AG04450 (cell line): ENCODE measurements at regions not wholly inside any gene's neighbourhood (a gene's known extent, or its start where the extent isn't known, plus 50 kb on each side); places are given as distances from the start of the nearest gene placed in this dataset.

ENCODE experiments used
- CTCF ChIA-PET: fragments of 300-600, 350-600 bp; formaldehyde crosslinking; extraction: SDS; loops from one replicate; lab custom pipeline; 2022; ENCODE audit warnings: antibody characterized with exemption, inconsistent platforms; lab: Charles Lee
- POLR2A ChIA-PET: fragments of 350-600 bp; formaldehyde crosslinking; extraction: SDS; loops from one replicate; lab custom pipeline; 2021; ENCODE audit warnings: antibody characterized with exemption, inconsistent platforms; lab: Yijun Ruan, JAX
- DNase-seq: peaks from one replicate; pipeline ENCODE4 v3.0.0-alpha.2; 2011; ENCODE audit warnings: low read depth, low spot score
- H3K27ac ChIP-seq: one replicate; pipeline ENCODE4 v1.5.1; 2012; ENCODE audit warnings: low read depth, low read length, control low read depth
- H3K27me3 ChIP-seq: one replicate; pipeline ENCODE4 v1.6.0; 2012; ENCODE audit warnings: low read length; ENCODE audit not compliant: control insufficient read depth, insufficient read depth
- H3K4me3 ChIP-seq: 2 replicates; pipeline ENCODE4 v1.5.1; 2011; ENCODE audit warnings: mild to moderate bottlenecking, low read depth, low read length, control low read depth
- H3K9me3 ChIP-seq: 2 replicates; pipeline ENCODE4 v1.5.1; 2012; ENCODE audit warnings: low read length; ENCODE audit not compliant: control insufficient read depth, insufficient read depth
- CTCF ChIP-seq: IDR thresholded peaks from 2 replicates; pipeline ENCODE4 v1.5.1; 2011; ENCODE audit warnings: low read depth, low read length, control low read depth, inconsistent platforms

DNA sequence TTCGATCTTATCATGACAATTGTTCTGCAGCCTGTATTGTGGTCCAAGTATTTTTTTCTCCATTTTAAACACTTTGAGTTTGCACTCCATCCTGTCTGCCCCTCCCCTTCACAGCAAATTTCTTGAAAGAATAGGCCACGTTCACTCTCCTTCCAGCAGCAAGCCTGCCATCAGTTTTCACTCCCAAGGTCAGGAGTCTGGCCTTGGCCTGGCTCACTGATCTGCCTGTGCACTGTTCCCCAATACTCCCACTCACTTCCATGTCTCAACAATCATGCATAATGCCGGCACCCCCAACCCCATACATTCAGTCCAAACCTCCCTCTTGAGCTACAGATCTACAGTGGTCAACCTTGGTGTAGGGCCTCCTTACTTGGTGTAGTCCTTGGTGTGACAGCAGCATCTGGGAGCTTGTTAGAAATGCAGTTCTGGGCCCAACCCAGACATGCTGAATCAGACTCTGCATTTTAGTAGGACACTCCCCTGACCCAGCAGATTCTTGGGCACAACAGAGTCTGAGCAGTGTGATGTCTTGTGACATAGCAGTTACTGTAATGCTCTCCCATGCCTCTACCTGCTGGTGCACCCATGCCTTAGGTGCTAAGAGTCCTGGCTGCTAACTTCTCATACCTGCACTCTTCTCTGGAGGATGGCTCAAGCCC, 58.3 kb upstream of the XCR1 start:
- Histone ChIP-seq H3K9me3 (no peaks in the 10 kb centered on the region), H3K27me3 (no peaks in the 10 kb centered on the region), H3K27ac (no peak overlapping the region), H3K4me3 (no peak overlapping the region)
- no peak for DNase-seq
- ChIA-PET POLR2A (no interaction called here), CTCF (interaction anchor here (0.6 to 2.7 kb wide), 3 partner anchors 8 to 287 kb away, joined by 3 to 10 read pairs (median 4); no protein-coding TSS in a partner anchor)
- TF ChIP-seq CTCF: no peak

DNA sequence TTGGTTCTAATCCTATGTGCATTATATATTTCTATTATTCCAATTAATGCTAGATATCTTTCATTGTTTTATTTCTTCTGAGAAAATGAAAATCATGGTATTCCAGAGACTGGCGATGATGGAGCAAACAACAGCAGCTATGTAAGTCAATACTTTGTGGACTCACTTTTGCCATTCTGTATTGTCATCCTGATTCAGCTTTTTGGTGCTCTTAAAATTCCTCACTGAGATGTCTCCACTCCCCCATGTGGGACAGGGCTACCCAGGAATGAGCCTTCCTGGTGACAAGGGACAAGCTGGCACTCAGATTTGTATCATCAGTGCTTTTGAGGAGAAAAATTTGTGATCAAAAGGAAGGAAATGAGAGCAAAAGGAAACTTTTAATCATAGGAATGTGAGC, 56.7 kb upstream of the XCR1 start:
- CTCF ChIA-PET: interaction anchor here (1.0 to 9.9 kb wide), 3 partner anchors 148 to 294 kb away, joined by 3 to 420 read pairs (median 15); no protein-coding TSS in a partner anchor
- POLR2A ChIA-PET: no interaction called here
- Histone ChIP-seq H3K27me3 (no peaks in the 10 kb centered on the region), H3K9me3 (no peaks in the 10 kb centered on the region), H3K27ac (no peak overlapping the region), H3K4me3 (no peak overlapping the region)
- TF ChIP-seq CTCF: no peak
- DNase-seq: no peak

GRCh38 chr3:46082849-46083248, 55.6 kb upstream of the XCR1 start:
- Histone ChIP-seq H3K27ac (no peak overlapping the region), H3K27me3 (no peaks in the 10 kb centered on the region), H3K4me3 (no peak overlapping the region), H3K9me3 (no peaks in the 10 kb centered on the region)
- DNase-seq: no peak
- ChIA-PET POLR2A (no interaction called here), CTCF (interaction anchor here (2.9 to 9.9 kb wide), 2 partner anchors 147 to 295 kb away, joined by 15 to 420 read pairs; no protein-coding TSS in a partner anchor)
- TF ChIP-seq CTCF: no peak

- no peak overlapping the region for H3K27ac ChIP-seq
- no peak for DNase-seq
- H3K4me3 ChIP-seq: no peak overlapping the region
- ChIA-PET POLR2A (no interaction called here), CTCF (interaction anchor here (0.6 to 9.9 kb wide), 4 partner anchors 146 to 321 kb away, joined by 3 to 420 read pairs (median 8); no protein-coding TSS in a partner anchor)
- no peaks in the 10 kb centered on the region for H3K9me3 ChIP-seq
- TF ChIP-seq CTCF: no peak
- peaks cover 2% of the 10 kb centered on the region for H3K27me3 ChIP-seq
Observed at GRCh38 chr3:46082021-46082420, 54.7 kb upstream of the XCR1 start.

GRCh38 chr3:46080969-46081345, 53.7 kb upstream of the XCR1 start:
- DNase-seq: no peak
- Histone ChIP-seq H3K27ac (no peak overlapping the region), H3K27me3 (peaks cover 4% of the 10 kb centered on the region), H3K4me3 (no peak overlapping the region), H3K9me3 (no peaks in the 10 kb centered on the region)
- ChIA-PET CTCF (interaction anchor here (0.5 to 9.9 kb wide), 8 partner anchors 12 to 319 kb away, joined by 3 to 420 read pairs (median 4); partner anchors contain the start of gene CCR1), POLR2A (interaction anchor here (0.6 kb wide), 1 partner anchor 448 kb away, joined by 3 read pairs; no protein-coding TSS in a partner anchor)
- TF ChIP-seq CTCF: no peak
